ENCODE measurements at regions not wholly inside any gene's neighbourhood (a gene's known extent, or its start where the extent isn't known, plus 50 kb on each side); places are given as distances from the start of the nearest gene placed in this dataset.

DNA sequence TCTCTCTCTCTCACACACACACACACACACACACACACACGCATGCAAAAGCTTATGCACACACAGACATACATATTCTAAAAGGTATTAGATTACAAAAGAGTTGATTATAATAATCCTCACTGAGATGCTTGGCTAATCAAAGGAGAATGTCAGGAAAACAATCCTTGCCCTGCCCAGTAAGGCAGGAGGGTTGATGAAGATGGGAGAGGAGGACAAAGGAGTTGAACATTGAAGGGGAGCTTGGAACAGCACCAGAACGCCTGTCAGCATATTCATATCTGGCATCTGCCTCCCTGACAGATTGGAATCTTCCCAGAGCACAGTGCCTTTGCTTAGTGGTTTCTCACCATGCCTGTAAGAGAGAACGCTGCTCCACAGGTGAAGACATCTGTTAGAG is 68.6 kb upstream of the PALMD start:
- ATAC-seq = no peak

DNA sequence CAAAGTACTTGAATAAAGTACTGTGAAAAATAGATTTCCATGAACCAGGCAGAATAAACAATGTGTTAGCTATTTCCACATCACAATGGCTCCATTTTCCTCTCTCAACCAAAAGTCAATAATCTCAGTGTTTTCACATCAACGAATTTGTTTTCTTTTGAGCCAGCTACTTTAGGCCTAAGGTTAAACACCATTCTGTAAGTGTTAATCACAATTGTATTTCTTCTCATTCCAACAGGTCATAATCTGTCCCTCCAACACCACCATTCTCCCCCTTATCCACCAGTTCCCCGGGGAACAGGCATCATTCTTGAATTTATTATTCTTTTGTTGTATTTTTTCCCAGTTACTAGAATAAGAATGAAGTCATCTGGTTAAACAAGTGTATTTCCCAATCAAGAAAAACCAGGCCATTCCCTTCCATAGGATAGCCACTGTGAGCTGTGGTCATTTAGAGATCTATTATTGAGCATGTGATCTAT is 66.2 kb upstream of the PALMD start:
- ATAC-seq = no peak

DNA sequence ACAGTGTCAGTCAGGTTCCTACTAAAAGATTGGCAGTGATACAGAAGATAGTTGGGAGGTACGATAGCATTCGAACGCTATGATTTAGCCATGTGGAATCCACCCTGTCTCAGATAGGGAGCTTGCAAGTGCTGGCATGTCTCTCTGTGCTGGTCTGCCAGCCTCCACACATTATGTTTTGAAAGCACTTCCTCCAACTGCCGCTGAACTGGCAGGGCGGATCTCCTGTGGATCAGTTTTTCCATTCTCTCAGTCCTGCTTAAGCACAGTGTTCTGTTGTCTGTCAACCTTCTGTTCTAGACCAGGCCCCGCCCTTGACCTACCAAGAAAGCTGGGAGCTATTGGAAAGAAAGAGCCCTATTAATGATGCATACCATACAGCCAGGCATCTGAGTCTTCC is 65.5 kb upstream of the PALMD start:
- no peak for ATAC-seq

DNA sequence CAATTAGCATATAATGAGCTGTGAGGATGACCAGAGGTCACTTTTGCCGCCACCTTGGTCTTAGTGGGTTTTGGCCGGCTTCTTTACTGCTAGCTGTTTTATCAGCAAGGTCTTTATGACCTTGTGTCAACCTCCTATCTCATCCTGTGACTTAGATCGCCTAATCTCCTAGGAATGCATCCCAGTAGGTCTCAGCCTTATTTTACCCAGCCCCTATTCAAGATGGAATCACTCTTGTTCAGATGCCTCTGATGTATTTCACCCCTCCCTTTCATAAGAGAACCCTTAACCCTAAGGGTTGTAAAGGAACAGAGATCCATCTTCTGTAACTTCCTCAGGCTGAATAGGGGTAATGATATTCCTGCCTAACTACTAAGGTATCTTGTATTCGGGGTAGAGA is 58.9 kb upstream of the PALMD start:
- no peak for ATAC-seq

DNA sequence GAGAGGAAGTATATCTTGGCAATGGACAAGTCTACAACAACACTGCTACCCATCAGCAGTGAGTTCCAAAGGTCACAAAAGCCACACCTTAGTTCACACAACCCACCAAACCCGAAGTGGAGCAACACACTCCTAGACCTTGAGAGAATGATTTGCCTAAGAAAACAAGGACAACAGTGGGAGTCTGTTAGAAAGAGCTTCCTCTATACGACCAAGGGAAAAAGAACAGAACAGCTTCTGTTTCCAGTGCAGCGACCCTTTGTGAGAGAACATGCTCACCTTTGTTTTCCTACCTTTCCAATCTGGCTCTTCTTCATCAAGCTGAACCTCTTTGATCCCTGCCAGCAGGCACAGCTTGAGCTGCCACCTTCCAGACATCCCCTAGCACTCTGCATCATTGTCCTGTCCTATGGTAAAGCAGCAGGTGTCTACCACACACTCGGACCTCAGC is 56.7 kb upstream of the PALMD start:
- ATAC-seq = no peak

DNA sequence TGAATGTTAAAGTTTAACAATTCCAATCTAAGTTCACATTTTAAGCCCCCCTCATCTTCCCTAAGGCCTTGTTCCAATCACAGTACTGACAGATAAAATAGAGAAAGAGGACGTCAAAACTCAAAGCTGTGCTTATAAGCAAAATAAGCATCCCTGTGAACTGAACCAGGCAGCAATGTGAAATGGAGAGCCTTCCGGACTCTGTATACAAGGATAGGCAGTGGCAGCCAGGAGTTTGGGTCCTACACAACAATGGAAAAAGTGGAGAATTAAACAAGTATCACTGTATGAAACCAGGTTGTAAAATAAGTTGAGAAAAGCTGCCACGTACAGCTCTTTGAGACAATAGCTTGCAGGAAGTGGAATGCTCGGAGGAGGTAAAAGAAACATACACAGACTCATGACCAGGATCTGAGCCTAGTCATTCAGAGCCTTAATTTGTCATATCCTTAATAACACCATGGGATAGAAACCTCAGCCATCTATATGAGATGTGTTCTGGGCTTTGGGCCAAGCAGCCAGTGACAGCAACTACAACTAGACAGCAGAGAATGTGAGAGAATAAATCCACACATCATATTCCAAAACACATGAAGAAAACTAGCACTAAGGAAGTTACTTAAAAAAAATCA is 55.2 kb upstream of the PALMD start:
- no peak for ATAC-seq

DNA sequence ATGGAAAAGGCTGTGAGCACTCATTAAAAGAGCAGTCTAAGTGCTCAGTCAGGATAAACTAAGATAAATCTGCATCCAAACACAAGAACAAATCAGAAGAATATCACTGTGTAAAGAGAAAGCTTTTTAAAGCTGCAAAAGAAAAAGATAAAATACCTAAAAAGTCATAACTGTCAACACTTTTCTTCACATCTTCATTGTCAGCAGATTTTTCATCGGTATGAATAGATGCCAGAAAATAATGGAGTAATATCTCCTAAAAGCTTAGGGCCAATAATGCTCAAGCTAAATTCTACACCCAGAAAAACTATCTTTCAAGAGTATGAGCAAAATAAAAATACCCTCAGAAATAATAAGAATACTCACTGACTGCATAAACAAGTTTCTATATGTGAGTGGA is 54.0 kb upstream of the PALMD start:
- ATAC-seq = no peak

DNA sequence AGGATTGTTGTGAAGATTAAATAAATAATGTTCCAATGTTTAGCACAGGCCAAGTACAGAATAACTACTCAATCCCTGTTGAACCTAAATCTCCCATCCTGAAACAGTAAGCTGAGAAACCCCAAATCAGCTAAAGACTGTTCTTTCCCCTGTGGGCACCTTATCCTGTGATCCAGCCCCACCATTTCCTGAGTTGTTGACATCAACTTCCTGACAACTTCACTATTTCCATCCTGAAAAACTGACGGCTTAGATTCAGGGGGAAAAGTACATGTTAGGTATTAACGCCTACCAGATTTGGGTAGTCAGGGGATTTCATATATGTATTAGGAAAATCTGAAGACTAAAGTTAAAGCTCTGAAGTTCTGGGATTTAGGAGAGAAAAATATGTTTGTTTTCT is 51.7 kb upstream of the PALMD start:
- ATAC-seq = no peak

DNA sequence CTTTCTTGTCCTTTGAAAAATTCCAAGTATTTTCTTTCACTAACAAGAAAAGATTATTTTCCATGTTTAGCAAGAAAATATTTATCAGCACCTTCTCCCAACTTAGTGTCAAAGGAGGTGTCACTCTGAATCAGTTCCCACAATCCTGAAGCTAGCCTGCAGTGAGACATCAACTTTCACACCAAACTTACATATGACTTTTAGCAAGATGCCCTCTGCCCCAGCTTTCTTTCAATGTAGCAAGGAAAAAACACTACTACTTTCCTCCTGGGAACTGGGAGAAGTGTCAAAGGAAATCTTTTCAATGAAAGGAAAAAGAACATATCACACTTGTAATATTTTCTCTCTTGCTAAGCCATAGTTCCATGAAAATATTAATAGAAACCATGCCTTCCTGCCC is 50.9 kb upstream of the PALMD start:
- no peak for ATAC-seq

DNA sequence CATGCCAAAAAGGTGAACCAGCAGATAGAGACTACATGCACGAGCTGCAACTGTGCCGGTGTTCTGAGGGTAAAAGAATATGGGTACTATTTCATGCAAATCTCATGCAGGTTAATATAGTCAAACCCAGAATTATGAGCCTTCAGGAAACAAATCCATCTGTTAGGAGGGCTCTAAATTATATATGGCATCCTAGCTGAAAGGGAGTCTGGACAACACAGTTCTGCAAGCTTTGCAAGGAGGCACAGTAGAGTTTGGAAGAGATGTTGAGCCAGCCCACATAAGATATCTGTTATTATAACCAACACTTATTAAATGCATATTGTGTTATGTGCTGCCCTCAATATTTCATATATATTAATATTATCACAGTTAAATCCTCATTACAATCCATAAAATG is 50.5 kb upstream of the PALMD start:
- no peak for ATAC-seq

Measured in activated CD4-positive, CD25-positive, alpha-beta regulatory T cell treated with anti-CD3 and anti-CD28 coated beads, Interleukin-2, amount 50 U/mL, for 24 hours (primary cell).